NCI-H2029 treated with DMSO at 0.1 percent for 48 hours (cell line): ENCODE measurements at regions not wholly inside any gene's neighbourhood (a gene's known extent, or its start where the extent isn't known, plus 50 kb on each side); places are given as distances from the start of the nearest gene placed in this dataset.
"Not testable (repeated sequence)": the region's sequence is repeated elsewhere in the genome, so short reads cannot be mapped to it uniquely, and the experiment has no call there.

Source experiments
- DNase-seq: peaks from one replicate; lab custom pipeline; 2025; lab: John Stamatoyannopoulos, UW

- DNase-seq = not testable (repeated sequence)
These were observed 62.1 kb upstream of the SMURF2 start for GRCh38 chr17:64724246-64724645.

GRCh38 chr17:64723781-64724180 is 61.7 kb upstream of the SMURF2 start:
- no peak for DNase-seq

- DNase-seq = not testable (repeated sequence)
These were observed 59.4 kb upstream of the SMURF2 start for GRCh38 chr17:64721556-64721955.

GRCh38 chr17:64720253-64720652 is 58.1 kb upstream of the SMURF2 start:
- not testable (repeated sequence) for DNase-seq

- not testable (repeated sequence) for DNase-seq
These were observed 57.4 kb upstream of the SMURF2 start for GRCh38 chr17:64719517-64719916.

GRCh38 chr17:64718816-64719215 is 56.7 kb upstream of the SMURF2 start:
- not testable (repeated sequence) for DNase-seq

- DNase-seq = peak; percentile 42
These were observed 56.0 kb upstream of the SMURF2 start for GRCh38 chr17:64718058-64718457.

GRCh38 chr17:64716496-64716895 is 54.4 kb upstream of the SMURF2 start:
- DNase-seq = not testable (repeated sequence)

- not testable (repeated sequence) for DNase-seq
These were observed 51.7 kb upstream of the SMURF2 start for GRCh38 chr17:64713786-64714185.

GRCh38 chr17:64712557-64713351 is 50.6 kb upstream of the SMURF2 start:
- DNase-seq = not testable (repeated sequence)
